HG02973 (cell line): ENCODE measurements at regions not wholly inside any gene's neighbourhood (a gene's known extent, or its start where the extent isn't known, plus 50 kb on each side); places are given as distances from the start of the nearest gene placed in this dataset.

Source experiments
- ATAC-seq: cut with Tn5 transposase; IDR thresholded peaks from one replicate; pipeline ENCODE4 v1.9.1; 2021; ENCODE audit warnings: moderate library complexity; ENCODE audit not compliant: unreplicated experiment

GRCh38 chr4:11132478-11132877, 296.2 kb downstream of the HS3ST1 start:
- ATAC-seq, result no peak

DNA sequence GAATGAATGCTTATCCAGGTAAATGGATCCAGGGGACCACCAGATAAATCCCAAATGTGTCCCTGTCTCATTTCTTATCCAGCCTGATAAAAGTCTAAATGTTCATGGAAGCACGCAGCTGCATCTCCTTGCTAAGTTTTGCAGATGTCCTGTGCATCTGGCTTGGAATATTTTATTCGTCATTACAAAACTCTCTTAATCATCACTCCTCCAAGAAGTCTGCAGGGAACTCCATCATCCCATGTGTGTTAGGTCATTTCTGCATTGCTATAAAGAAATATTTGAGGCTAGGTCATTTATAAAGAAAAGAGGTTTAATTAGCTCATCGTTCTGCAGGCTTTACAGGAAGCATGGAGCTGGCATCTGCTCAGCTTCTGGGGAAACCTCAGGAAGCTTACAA, 297.2 kb downstream of the HS3ST1 start:
- ATAC-seq, result no peak

- no peak for ATAC-seq
Observed at GRCh38 chr4:11130195-11130970, 298.3 kb downstream of the HS3ST1 start.

- ATAC-seq, result no peak
Observed at GRCh38 chr4:11120435-11120834, 308.3 kb downstream of the HS3ST1 start.

DNA sequence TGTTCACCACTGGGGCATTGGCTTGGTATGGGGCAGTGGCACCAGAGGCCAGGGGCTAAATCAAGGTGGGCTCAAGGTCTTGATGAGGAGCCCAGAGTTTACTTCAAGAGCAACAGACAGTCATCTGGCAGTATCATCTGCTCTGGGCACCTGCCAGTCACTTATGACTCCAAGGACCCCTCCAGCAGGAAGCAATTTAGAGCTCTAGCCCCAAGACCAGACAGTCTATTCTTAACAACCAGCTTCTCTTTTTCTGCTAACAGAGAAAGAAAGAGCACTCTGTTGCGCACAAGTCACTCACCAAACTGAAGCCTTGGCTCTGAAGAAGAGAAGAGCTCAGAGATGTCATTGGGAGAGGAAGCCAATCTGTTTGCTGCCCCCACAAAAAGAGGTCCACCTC, 309.2 kb downstream of the HS3ST1 start:
- ATAC-seq, result no peak

DNA sequence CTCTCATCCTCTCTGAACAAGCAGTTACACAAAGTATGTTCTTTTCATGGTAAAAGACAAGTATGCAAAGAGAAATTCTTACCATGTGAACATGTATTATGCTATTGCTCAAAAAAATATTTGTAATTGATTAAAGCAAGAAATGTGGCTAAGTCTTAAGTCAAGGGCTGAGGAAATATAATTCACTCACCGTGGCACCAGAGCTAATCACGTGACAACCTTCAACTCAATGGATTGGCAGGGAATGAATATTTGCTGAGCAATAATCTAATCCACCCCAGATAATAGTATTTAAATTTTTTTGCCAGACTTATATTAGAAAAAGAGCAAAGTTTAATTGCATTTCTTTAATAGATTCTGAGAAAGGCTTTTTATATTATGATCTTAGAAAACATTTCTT, 310.2 kb downstream of the HS3ST1 start:
- no peak for ATAC-seq

DNA sequence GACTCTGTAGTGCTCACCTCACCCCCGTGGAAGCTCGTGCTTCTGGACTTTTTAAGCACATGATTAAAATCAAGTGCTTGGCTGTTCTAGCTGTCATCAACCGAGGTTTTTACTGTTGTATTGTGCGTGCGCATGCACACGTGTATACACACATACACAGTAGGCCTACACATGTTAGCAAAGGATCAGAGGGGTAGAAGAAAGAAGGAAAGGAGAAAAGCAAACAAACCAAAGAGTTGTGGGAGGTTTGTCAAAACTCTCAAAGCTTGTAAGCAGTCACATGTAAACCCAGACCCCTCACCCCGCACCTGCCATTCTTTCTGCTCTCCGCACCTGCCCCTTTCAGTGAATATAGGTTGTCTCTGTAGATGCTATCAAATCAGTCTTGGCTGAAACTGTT, 311.8 kb downstream of the HS3ST1 start:
- no peak for ATAC-seq

DNA sequence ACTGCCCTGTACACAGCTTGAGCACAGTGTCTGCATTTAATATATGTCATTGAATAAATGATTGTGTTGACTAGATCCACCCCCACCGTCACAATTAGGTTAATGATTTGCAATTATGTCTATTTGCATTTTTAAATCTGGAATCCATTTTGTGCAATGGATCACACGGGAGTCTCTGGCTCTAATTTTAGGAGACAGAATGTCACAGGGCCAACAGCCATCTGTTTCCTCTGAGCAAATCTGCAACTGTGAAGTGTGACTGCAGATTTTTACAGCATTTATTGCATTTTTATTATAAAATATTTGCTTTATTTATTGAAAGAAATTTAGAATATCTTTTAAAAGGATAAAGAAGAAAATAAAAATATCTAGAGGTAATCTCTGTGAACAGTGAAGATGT, 316.8 kb downstream of the HS3ST1 start:
- no peak for ATAC-seq

DNA sequence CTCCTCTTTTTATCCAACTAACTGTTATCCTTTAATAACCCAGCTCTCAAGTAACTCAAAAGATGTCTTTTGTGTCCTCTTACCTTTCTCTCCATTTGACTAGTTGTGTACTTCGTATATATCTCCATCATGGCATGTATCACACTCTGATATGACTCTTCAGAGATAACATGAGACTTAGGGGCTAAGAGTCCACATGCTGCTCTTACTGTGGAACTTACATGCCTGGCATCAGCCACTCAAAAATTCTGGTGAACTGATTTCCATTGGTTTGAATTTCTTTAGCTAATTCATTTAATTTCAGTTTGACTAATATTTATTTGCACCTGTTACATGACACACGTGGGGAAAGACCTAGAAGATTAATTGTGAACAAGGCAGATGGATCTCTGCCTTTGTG, 317.3 kb downstream of the HS3ST1 start:
- ATAC-seq, result no peak

GRCh38 chr4:11106759-11107158, 321.9 kb downstream of the HS3ST1 start:
- ATAC-seq, result no peak

GRCh38 chr4:11106190-11106589, 322.5 kb downstream of the HS3ST1 start:
- peak; percentile 63 for ATAC-seq

DNA sequence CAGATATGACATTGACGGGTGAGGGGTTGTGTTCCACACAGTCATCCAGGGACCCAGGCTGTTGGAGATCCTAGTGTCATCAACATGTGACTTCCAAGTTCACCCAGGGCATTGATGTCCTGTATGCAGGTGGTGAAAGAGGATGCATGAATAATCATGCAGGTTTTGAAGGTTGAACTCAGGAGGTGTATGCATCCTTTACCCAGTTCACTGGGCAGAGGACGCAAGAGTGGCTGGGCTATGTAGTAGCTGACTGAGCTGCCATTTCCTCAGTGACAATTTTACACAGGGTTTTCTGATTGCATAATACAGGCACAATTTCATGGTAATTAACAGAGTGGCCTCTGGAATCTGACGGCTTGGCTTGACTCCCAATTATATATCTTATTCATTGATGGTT, 323.0 kb downstream of the HS3ST1 start:
- ATAC-seq, result no peak

DNA sequence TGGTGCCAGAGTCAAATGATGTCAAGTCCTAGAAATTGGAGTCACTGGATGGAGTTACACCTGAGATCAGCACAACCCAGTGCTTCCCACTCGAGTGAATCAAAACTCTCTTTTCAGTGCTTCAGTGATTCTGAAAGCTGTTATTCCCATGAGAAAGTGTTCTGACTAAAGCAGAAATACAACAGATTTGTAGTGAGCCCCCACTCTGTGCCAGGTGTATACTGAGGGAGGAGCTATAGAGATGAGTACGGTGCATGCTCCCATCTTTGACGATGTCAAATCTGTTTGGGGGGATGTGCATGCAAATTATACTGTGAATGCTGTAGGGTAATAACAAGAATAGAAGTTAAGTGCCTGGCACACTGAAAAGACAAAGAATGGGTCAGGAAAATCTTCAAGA, 330.2 kb downstream of the HS3ST1 start:
- no peak for ATAC-seq

- no peak for ATAC-seq
Observed at GRCh38 chr4:11097725-11098124, 331.0 kb downstream of the HS3ST1 start.

- no peak for ATAC-seq
Observed at GRCh38 chr4:11081006-11081405, 347.7 kb downstream of the HS3ST1 start.

- no peak for ATAC-seq
Observed at GRCh38 chr4:11079171-11079570, 349.5 kb downstream of the HS3ST1 start.

GRCh38 chr4:11074581-11075241, 354.0 kb downstream of the HS3ST1 start:
- ATAC-seq, result no peak

DNA sequence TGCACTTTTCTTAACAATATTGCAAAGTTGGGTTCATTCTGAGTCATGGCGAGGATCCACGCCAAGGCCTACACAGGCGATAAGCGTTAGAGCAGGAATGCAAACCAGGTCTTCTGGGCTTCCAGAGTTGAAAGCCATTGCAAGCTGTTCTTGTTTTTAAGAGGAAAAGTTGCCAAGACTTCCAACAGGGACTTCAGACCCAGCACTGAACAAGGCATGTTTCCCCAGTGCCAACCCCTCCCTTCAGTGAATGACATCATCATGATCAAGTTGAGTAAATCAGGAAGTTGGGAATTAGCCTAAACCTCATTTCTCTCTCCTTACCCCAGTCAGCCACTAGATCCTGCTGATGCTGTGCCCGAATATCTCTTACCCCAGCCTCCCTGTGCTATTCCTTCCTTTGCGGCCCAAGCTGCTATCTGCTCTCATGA, 355.1 kb downstream of the HS3ST1 start:
- ATAC-seq, result no peak

DNA sequence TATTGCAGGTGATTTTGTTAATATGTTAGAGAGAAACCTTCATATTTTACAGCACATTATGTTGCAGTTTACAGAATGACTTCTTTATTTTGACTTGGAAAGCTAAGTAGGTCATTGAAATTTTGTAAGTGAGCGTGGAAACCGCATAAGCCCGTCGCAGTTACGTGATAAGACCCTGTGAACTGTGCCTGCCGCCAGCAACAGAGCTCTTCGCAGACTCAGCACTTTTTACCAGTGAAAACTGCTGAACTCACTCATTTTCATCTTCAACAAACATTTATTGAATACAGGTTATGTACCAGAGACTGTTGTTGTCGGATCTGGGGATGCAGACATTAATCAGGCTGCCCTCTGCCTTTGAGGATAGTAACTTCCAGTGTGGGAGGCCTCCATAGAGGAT, 355.7 kb downstream of the HS3ST1 start:
- no peak for ATAC-seq

- ATAC-seq, result no peak
Observed at GRCh38 chr4:11072463-11072862, 356.2 kb downstream of the HS3ST1 start.

- no peak for ATAC-seq
Observed at GRCh38 chr4:11070813-11071212, 357.9 kb downstream of the HS3ST1 start.

GRCh38 chr4:11069581-11070211, 359.0 kb downstream of the HS3ST1 start:
- no peak for ATAC-seq
